ENCODE measurements at regions not wholly inside any gene's neighbourhood (a gene's known extent, or its start where the extent isn't known, plus 50 kb on each side); places are given as distances from the start of the nearest gene placed in this dataset.

DNA sequence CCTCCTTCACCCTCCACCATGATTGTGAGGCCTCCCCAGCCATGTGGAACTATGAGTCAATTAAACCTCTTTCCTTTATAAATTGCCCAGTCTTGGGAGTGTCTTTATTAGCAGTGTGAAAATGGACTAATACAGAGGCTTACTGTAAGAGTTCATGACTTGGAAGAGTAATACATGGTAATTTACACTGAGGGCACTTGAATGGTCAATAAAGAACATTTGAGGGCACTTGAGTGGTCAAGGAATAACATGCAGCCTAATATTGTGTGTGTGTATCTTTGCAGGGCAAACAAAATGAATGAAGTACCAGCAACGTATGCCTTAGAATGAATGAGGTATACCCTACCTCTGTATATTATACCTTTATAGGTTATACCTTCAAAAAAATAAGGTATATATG lies 190.4 kb upstream of the SOX11 start:
- Mint-ChIP-seq H3K4me3 (no peak overlapping the region), H3K27me3 (no peaks in the 10 kb centered on the region), H3K9me3 (peaks cover 3% of the 10 kb centered on the region), H3K4me1 (ENCODE audit: low read depth) (no peaks in the 10 kb centered on the region), H3K36me3 (no peaks in the 10 kb centered on the region), H3K27ac (no peak overlapping the region)
- intact Hi-C loops (cut with micrococcal nuclease) = no loop called here
- POLR2A ChIA-PET = no interaction called here
- CTCF ChIA-PET = no interaction called here
- no peak for DNase-seq

DNA sequence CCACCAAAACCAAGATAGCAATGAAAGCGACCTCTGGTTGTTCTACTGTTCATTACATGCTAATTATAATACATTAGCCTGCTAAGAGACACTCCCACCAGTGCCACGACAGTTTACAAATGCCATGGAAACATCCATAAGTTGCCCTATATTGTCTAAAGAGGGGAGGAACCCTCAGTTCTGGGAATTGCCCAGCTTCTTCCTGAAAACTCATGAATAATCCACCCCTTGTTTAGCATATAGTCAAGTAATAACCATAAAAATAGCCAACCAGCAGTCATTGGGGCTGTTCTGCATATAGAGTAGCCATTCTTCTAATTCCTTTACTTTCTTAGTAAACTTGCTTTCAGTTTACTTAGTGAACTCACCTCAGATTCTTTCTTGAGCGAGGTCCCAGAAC lies 189.8 kb upstream of the SOX11 start:
- H3K27ac Mint-ChIP-seq = no peak overlapping the region
- H3K9me3 Mint-ChIP-seq = peaks cover 3% of the 10 kb centered on the region
- H3K4me3 Mint-ChIP-seq = no peak overlapping the region
- no peaks in the 10 kb centered on the region for H3K36me3 Mint-ChIP-seq
- H3K4me1 Mint-ChIP-seq (ENCODE audit: low read depth) = no peaks in the 10 kb centered on the region
- POLR2A ChIA-PET = no interaction called here
- CTCF ChIA-PET = no interaction called here
- H3K27me3 Mint-ChIP-seq = no peaks in the 10 kb centered on the region
- no peak for DNase-seq
- intact Hi-C loops (cut with micrococcal nuclease) = no loop called here

- Mint-ChIP-seq H3K27ac (no peak overlapping the region), H3K4me1 (ENCODE audit: low read depth) (no peaks in the 10 kb centered on the region), H3K9me3 (peaks cover 3% of the 10 kb centered on the region), H3K36me3 (no peaks in the 10 kb centered on the region), H3K27me3 (no peaks in the 10 kb centered on the region), H3K4me3 (no peak overlapping the region)
- no peak for DNase-seq
- ChIA-PET POLR2A (no interaction called here), CTCF (no interaction called here)
- intact Hi-C loops (cut with micrococcal nuclease) = no loop called here
Observed at GRCh38 chr2:5504756-5505155, 187.4 kb upstream of the SOX11 start.

DNA sequence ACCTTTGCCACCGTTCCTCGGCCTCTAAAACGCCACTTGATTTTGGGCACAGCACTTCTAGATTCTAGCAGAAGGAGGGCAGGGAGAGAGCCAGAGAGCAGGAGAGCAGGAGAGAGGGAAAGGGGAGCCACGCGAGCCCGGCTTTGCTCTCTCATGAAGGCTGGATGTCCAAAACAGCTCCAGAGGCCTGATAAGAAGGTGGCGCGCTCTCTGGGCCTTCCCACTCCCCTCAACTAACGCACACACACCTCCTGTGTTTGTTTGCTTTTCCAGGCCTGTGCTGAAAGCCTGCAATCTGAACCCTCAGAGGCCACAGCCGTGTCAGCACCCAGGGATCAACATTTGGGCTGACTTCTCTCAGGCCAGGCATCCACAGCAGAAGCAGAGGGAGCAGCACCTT lies 184.8 kb upstream of the SOX11 start:
- POLR2A ChIA-PET = no interaction called here
- no peaks in the 10 kb centered on the region for H3K27me3 Mint-ChIP-seq
- no peaks in the 10 kb centered on the region for H3K4me1 Mint-ChIP-seq (ENCODE audit: low read depth)
- CTCF ChIA-PET = no interaction called here
- intact Hi-C loops (cut with micrococcal nuclease) = no loop called here
- no peaks in the 10 kb centered on the region for H3K9me3 Mint-ChIP-seq
- H3K27ac Mint-ChIP-seq = no peak overlapping the region
- H3K4me3 Mint-ChIP-seq = no peak overlapping the region
- H3K36me3 Mint-ChIP-seq = no peaks in the 10 kb centered on the region
- no peak for DNase-seq

DNA sequence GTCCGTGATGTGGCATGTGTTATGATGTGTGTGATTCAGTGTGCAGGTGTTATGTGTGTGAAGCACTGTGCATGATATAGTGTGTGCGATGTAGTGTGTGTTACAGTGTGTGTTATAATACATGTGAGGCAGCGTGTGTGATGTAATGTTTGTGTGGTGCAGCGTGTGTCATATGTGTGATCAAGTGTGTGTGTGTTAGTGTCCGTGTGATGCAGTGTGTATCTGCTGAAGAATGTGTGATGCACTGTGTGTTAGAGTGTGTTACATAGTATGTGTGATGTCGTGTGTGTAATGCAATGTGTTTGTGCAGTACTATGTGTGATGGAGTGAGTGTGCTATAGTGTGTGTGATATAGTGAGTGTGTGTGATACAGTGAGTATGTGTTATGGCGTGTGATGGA lies 182.8 kb upstream of the SOX11 start:
- H3K36me3 Mint-ChIP-seq = no peaks in the 10 kb centered on the region
- DNase-seq = no peak
- intact Hi-C loops (cut with micrococcal nuclease) = no loop called here
- no peak overlapping the region for H3K4me3 Mint-ChIP-seq
- CTCF ChIA-PET = no interaction called here
- no peak overlapping the region for H3K27ac Mint-ChIP-seq
- H3K27me3 Mint-ChIP-seq = no peaks in the 10 kb centered on the region
- no peaks in the 10 kb centered on the region for H3K4me1 Mint-ChIP-seq (ENCODE audit: low read depth)
- H3K9me3 Mint-ChIP-seq = no peaks in the 10 kb centered on the region
- POLR2A ChIA-PET = no interaction called here

GRCh38 chr2:5510082-5510481 lies 182.1 kb upstream of the SOX11 start:
- Mint-ChIP-seq H3K27me3 (no peaks in the 10 kb centered on the region), H3K36me3 (no peaks in the 10 kb centered on the region), H3K4me1 (ENCODE audit: low read depth) (no peaks in the 10 kb centered on the region), H3K27ac (no peak overlapping the region), H3K9me3 (no peaks in the 10 kb centered on the region), H3K4me3 (no peak overlapping the region)
- no peak for DNase-seq
- CTCF ChIA-PET = no interaction called here
- intact Hi-C loops (cut with micrococcal nuclease) = no loop called here
- POLR2A ChIA-PET = no interaction called here

- no peaks in the 10 kb centered on the region for H3K27me3 Mint-ChIP-seq
- no peaks in the 10 kb centered on the region for H3K36me3 Mint-ChIP-seq
- no peak overlapping the region for H3K27ac Mint-ChIP-seq
- DNase-seq = no peak
- ChIA-PET CTCF (no interaction called here), POLR2A (no interaction called here)
- no peaks in the 10 kb centered on the region for H3K9me3 Mint-ChIP-seq
- intact Hi-C loops (cut with micrococcal nuclease) = no loop called here
- H3K4me3 Mint-ChIP-seq = no peak overlapping the region
- no peaks in the 10 kb centered on the region for H3K4me1 Mint-ChIP-seq (ENCODE audit: low read depth)
Observed at GRCh38 chr2:5515693-5516092, 176.5 kb upstream of the SOX11 start.

GRCh38 chr2:5519286-5519685 lies 172.9 kb upstream of the SOX11 start:
- Mint-ChIP-seq H3K27me3 (no peaks in the 10 kb centered on the region), H3K4me3 (no peak overlapping the region), H3K4me1 (ENCODE audit: low read depth) (no peaks in the 10 kb centered on the region), H3K36me3 (no peaks in the 10 kb centered on the region), H3K27ac (no peak overlapping the region), H3K9me3 (no peaks in the 10 kb centered on the region)
- intact Hi-C loops (cut with micrococcal nuclease) = no loop called here
- ChIA-PET POLR2A (no interaction called here), CTCF (no interaction called here)
- no peak for DNase-seq

- DNase-seq = no peak
- H3K9me3 Mint-ChIP-seq = no peaks in the 10 kb centered on the region
- H3K4me3 Mint-ChIP-seq = no peak overlapping the region
- no peaks in the 10 kb centered on the region for H3K4me1 Mint-ChIP-seq (ENCODE audit: low read depth)
- no peaks in the 10 kb centered on the region for H3K27me3 Mint-ChIP-seq
- ChIA-PET CTCF (no interaction called here), POLR2A (no interaction called here)
- no peaks in the 10 kb centered on the region for H3K36me3 Mint-ChIP-seq
- H3K27ac Mint-ChIP-seq = no peak overlapping the region
- intact Hi-C loops (cut with micrococcal nuclease) = no loop called here
Observed at GRCh38 chr2:5520463-5520972, 171.7 kb upstream of the SOX11 start.

DNA sequence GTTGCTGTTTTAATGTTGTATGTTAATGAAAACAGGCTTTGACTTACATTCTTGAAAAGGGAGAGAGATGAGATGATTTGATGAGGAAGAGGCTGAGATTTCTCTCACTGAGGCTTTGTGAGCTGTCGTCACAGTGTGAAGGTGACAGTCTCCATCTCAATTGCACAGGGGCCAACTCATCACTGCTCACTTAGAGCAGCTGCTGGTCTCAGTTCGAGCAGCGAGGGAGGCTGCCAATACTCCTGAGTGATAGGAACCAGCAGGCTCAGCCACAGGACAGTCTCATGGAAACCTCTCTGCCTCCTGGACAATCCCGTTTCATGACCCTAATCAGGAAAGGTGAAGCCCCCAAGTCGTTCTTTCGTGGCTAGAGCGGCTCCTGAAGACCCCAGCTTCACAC lies 170.7 kb upstream of the SOX11 start:
- H3K27me3 Mint-ChIP-seq = no peaks in the 10 kb centered on the region
- CTCF ChIA-PET = no interaction called here
- DNase-seq = no peak
- POLR2A ChIA-PET = no interaction called here
- no peaks in the 10 kb centered on the region for H3K36me3 Mint-ChIP-seq
- intact Hi-C loops (cut with micrococcal nuclease) = no loop called here
- H3K27ac Mint-ChIP-seq = no peak overlapping the region
- H3K9me3 Mint-ChIP-seq = no peaks in the 10 kb centered on the region
- no peaks in the 10 kb centered on the region for H3K4me1 Mint-ChIP-seq (ENCODE audit: low read depth)
- no peak overlapping the region for H3K4me3 Mint-ChIP-seq

DNA sequence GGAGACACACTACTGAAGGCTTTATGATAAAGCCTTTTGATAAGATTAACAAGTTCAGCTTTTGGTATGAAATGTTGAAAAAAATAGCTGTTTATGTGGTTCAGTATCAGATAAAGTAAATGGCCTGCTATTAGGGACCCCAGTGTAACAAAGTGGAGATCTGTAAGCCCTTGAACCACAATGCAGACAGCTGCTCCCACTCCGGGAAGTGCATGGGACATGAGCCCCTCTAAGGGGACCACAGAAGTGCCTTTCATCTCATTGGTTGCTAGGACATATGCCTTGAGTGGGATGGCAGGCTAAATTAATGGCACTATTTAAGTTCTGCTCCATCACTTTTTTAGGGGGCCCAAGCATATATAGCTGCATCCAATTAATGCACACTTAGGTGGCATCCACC lies 167.6 kb upstream of the SOX11 start:
- ChIA-PET POLR2A (no interaction called here), CTCF (no interaction called here)
- Mint-ChIP-seq H3K4me3 (no peak overlapping the region), H3K36me3 (no peaks in the 10 kb centered on the region), H3K4me1 (ENCODE audit: low read depth) (no peaks in the 10 kb centered on the region), H3K27me3 (no peaks in the 10 kb centered on the region), H3K9me3 (no peaks in the 10 kb centered on the region), H3K27ac (no peak overlapping the region)
- DNase-seq = no peak
- intact Hi-C loops (cut with micrococcal nuclease) = no loop called here

- ChIA-PET CTCF (no interaction called here), POLR2A (no interaction called here)
- Mint-ChIP-seq H3K4me1 (ENCODE audit: low read depth) (no peaks in the 10 kb centered on the region), H3K9me3 (peaks cover 2% of the 10 kb centered on the region), H3K27me3 (no peaks in the 10 kb centered on the region), H3K36me3 (no peaks in the 10 kb centered on the region), H3K27ac (no peak overlapping the region), H3K4me3 (no peak overlapping the region)
- intact Hi-C loops (cut with micrococcal nuclease) = no loop called here
- DNase-seq = no peak
Observed at GRCh38 chr2:5528706-5529105, 163.5 kb upstream of the SOX11 start.

DNA sequence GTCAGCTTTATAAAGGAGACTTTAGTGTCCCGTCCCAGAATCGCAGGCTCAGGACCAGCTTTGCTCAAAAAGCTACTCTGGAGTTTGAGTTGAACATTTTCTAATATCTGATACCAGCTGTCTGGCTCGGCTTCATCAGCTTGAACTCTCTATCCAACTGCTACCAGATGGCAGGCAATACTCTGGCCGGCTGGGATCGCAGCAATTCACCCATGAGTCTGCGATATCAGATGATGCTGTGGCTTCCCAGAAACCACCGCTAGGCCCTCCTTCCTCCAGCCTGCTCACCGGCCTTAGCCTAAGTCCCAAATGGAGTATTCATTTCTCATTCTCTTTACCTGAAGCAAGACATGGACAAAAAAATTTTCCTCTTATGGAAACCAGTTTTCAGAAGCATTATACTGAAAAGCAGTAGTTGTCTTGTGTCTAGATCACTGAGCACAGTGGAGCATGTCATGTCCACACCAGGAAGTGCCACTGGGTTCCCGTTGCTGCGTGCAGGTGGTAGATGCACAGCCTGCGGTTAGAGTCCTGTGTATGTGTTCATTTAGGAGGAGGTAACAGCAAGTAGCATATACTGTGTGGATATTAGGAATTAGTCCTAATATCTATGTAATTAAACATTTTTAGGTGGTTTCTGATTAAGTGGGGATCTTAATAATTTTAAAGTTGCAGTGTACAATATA lies 162.0 kb upstream of the SOX11 start:
- intact Hi-C loops (cut with micrococcal nuclease) = no loop called here
- DNase-seq = no peak
- Mint-ChIP-seq H3K4me3 (no peak overlapping the region), H3K9me3 (peaks cover 2% of the 10 kb centered on the region), H3K27ac (no peak overlapping the region), H3K36me3 (no peaks in the 10 kb centered on the region), H3K27me3 (no peaks in the 10 kb centered on the region), H3K4me1 (ENCODE audit: low read depth) (no peaks in the 10 kb centered on the region)
- ChIA-PET POLR2A (no interaction called here), CTCF (no interaction called here)

- Mint-ChIP-seq H3K27ac (no peak overlapping the region), H3K4me3 (no peak overlapping the region), H3K36me3 (no peaks in the 10 kb centered on the region), H3K4me1 (ENCODE audit: low read depth) (no peaks in the 10 kb centered on the region), H3K27me3 (no peaks in the 10 kb centered on the region), H3K9me3 (peaks cover 2% of the 10 kb centered on the region)
- intact Hi-C loops (cut with micrococcal nuclease) = no loop called here
- no peak for DNase-seq
- POLR2A ChIA-PET = no interaction called here
- CTCF ChIA-PET = no interaction called here
Observed at GRCh38 chr2:5535301-5535700, 156.9 kb upstream of the SOX11 start.

Measured in activated CD4-positive, alpha-beta memory T cell treated with anti-CD3 and anti-CD28 coated beads for 36 hours (primary cell).